Neural crest cell (in vitro differentiated cells): ENCODE measurements at regions not wholly inside any gene's neighbourhood (a gene's known extent, or its start where the extent isn't known, plus 50 kb on each side); places are given as distances from the start of the nearest gene placed in this dataset.

ENCODE experiments used
- DNase-seq: peaks from one replicate; pipeline ENCODE4 v3.0.0; 2021; ENCODE audit warnings: low read depth, mixed read lengths, low spot score
- H3K27ac Mint-ChIP-seq: one replicate; pipeline ENCODE4 v1.8.0; 2021; ENCODE audit warnings: mild to moderate bottlenecking, mixed read lengths; ENCODE audit not compliant: unreplicated experiment
- H3K27me3 Mint-ChIP-seq: 2 replicates; pipeline ENCODE4 v1.8.0; 2021; ENCODE audit warnings: low read depth, mild to moderate bottlenecking, mixed read lengths
- H3K36me3 Mint-ChIP-seq: 2 replicates; pipeline ENCODE4 v1.8.0; 2021; ENCODE audit warnings: low read depth, mild to moderate bottlenecking, mixed read lengths
- H3K4me1 Mint-ChIP-seq: 2 replicates; pipeline ENCODE4 v1.8.0; 2021; ENCODE audit warnings: mixed read lengths
- H3K4me3 Mint-ChIP-seq: one replicate; pipeline ENCODE4 v1.8.0; 2021; ENCODE audit warnings: mild to moderate bottlenecking, mixed read lengths
- H3K9me3 Mint-ChIP-seq: 2 replicates; pipeline ENCODE4 v1.8.0; 2021; ENCODE audit warnings: mixed read lengths
- TF ChIP-seq, protein P1 (sequence below): fragments of 200-600 bp; sonication (generic); conservative IDR thresholded peaks from 2 replicates; pipeline ENCODE4 v1.5.0; 2021; ENCODE audit warnings: antibody characterized with exemption, mild to moderate bottlenecking

DNA sequence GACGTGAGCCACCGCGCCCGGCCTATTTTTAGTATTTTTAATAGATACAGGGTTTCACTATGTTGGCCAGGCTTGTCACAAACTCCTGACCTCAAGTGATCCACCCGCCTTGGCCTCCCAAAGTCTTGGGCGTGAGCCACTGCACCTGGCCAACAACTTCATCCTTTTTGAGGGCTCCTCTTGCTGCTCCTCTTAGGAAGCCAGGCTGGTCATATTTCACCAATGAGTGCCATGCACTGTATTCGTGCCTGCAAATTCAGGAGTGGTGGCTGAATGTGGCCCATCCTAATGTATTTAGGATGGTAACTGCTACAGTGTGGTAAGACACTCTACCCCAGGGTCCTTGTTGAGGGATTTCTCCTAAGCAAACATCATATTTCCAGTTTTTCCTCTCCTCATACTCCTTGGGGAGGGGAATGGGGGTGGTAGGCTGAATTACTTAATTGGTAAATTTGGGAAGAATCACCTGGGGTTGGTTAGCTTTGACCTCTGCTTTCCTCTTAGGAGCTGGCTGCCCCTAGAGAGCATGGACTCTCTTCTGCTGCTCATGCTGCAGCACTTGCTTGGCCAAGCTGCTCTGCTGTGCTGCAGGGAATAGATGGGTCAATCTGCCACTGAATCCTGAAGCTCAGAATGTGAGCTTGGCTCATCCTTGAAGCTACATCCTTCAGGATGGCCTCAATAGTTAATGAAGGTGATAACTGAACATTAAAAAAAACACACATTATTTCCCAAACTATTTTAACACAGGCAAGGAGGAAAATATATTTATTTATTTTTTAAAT lies 167.4 kb downstream of the HS3ST1 start:
- H3K27me3 Mint-ChIP-seq: no peaks in the 10 kb centered on the region
- no peak overlapping the region for H3K4me3 Mint-ChIP-seq
- peaks cover 5% of the 10 kb centered on the region for H3K36me3 Mint-ChIP-seq
- H3K27ac Mint-ChIP-seq: no peak overlapping the region
- DNase-seq: no peak
- TF ChIP-seq, protein P1, sequence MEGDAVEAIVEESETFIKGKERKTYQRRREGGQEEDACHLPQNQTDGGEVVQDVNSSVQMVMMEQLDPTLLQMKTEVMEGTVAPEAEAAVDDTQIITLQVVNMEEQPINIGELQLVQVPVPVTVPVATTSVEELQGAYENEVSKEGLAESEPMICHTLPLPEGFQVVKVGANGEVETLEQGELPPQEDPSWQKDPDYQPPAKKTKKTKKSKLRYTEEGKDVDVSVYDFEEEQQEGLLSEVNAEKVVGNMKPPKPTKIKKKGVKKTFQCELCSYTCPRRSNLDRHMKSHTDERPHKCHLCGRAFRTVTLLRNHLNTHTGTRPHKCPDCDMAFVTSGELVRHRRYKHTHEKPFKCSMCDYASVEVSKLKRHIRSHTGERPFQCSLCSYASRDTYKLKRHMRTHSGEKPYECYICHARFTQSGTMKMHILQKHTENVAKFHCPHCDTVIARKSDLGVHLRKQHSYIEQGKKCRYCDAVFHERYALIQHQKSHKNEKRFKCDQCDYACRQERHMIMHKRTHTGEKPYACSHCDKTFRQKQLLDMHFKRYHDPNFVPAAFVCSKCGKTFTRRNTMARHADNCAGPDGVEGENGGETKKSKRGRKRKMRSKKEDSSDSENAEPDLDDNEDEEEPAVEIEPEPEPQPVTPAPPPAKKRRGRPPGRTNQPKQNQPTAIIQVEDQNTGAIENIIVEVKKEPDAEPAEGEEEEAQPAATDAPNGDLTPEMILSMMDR: no peak
- peaks cover 4% of the 10 kb centered on the region for H3K4me1 Mint-ChIP-seq
- peaks cover 4% of the 10 kb centered on the region for H3K9me3 Mint-ChIP-seq

DNA sequence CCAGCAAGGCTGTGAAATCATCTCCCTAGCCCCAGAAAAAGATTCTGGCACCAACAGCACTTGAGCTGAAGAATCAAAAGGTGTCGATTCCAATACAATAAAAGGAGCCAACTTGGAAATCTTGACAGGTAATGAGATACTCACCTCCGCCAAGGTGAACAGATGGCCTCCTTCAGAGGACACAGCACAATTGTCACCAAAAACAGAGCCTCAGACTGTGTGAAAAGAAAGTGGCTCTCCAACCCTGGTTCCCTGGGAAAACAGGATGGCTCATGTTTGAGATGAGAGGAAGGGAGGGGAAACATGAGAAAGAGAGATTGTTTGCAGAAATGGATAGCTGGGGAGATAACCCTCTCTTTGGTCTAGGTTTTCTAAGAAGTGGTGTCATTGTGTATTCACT lies 168.9 kb downstream of the HS3ST1 start:
- TF ChIP-seq, protein P1: no peak
- Mint-ChIP-seq H3K4me3 (no peak overlapping the region), H3K4me1 (peaks cover 4% of the 10 kb centered on the region), H3K9me3 (no peaks in the 10 kb centered on the region), H3K27me3 (no peaks in the 10 kb centered on the region), H3K36me3 (peaks cover 5% of the 10 kb centered on the region), H3K27ac (no peak overlapping the region)
- DNase-seq: no peak

DNA sequence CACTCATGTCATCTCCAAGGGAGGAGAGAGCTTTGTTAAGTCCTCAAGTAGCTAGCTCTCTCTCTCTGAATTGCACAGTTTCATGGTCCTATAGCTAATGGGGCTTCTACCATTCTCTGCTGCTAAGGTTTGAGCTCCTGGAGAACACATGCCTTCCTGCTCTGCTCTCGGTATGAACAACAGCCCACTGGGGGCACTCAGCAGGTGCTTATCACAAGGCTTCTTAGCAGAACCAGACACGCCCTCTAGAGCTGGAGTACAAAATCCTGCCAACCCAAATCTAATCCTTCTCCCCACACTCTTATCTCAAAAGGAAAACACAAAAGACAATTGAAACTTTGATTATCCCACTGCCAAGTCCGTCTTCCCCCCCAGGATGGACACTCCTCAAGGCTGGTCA lies 176.5 kb downstream of the HS3ST1 start:
- TF ChIP-seq, protein P1: no peak
- peaks cover 3% of the 10 kb centered on the region for H3K36me3 Mint-ChIP-seq
- H3K27ac Mint-ChIP-seq: no peak overlapping the region
- peaks cover 6% of the 10 kb centered on the region for H3K9me3 Mint-ChIP-seq
- H3K4me1 Mint-ChIP-seq: no peaks in the 10 kb centered on the region
- DNase-seq: no peak
- H3K27me3 Mint-ChIP-seq: peaks cover 2% of the 10 kb centered on the region
- no peak overlapping the region for H3K4me3 Mint-ChIP-seq

DNA sequence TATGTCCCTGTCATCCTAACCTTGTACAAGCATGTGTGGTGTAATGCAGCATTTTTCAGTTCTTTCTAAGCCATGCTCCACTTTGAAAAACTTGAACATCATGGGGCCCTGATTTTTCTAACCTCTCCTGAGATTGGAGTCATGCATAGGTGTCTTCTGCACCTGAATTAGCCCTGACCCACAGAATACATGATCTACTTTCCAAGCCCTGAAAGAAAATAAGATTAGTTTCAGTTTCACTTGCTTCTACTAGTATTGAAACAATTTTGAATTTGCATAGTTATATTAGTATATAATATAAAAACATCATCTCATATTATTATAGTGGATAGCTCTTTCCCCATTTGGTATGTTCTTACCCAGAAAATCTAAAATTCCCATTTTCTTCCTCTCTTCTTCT lies 178.2 kb downstream of the HS3ST1 start:
- Mint-ChIP-seq H3K36me3 (peaks cover 3% of the 10 kb centered on the region), H3K27me3 (peaks cover 2% of the 10 kb centered on the region), H3K4me3 (no peak overlapping the region), H3K9me3 (peaks cover 8% of the 10 kb centered on the region), H3K27ac (no peak overlapping the region), H3K4me1 (no peaks in the 10 kb centered on the region)
- DNase-seq: no peak
- TF ChIP-seq, protein P1: no peak

DNA sequence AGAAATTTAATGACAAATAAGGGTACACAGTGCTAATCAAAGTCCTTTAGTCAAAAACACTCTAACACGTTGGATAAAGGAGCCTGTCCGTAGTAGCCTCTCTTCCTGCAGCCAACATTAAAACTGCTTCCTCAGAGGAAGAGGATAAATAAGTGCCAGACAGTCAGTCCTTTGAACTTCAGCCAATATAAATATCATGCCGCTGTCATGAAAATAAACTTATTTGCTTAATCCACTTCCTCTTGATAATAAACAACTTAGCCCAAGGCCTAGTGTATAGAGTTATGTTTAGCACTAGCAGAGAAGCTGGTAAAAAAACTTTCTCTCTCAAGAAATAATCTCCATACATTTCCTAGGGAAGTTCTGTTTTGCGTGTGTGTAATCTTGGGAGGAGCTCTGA lies 196.7 kb downstream of the HS3ST1 start:
- TF ChIP-seq, protein P1: no peak
- H3K27me3 Mint-ChIP-seq: no peaks in the 10 kb centered on the region
- peaks cover 39% of the 10 kb centered on the region for H3K4me1 Mint-ChIP-seq
- H3K9me3 Mint-ChIP-seq: peaks cover 3% of the 10 kb centered on the region
- no peak for DNase-seq
- peaks cover 3% of the 10 kb centered on the region for H3K36me3 Mint-ChIP-seq
- no peak overlapping the region for H3K27ac Mint-ChIP-seq
- no peak overlapping the region for H3K4me3 Mint-ChIP-seq
